Naive thymus-derived CD4-positive, alpha-beta T cell (primary cell): ENCODE measurements at regions not wholly inside any gene's neighbourhood (a gene's known extent, or its start where the extent isn't known, plus 50 kb on each side); places are given as distances from the start of the nearest gene placed in this dataset.

Experiments
- ATAC-seq: fragments of 150-1000 bp; cut with Tn5 transposase; 2 replicates; pipeline ENCODE4 v1.10.0; 2021; ENCODE audit warnings: mild to moderate bottlenecking, moderate library complexity
- CTCF ChIA-PET: fragments of 350-600 bp; sonication (Branson Sonifier 250); formaldehyde crosslinking; loops from one replicate; lab custom pipeline; 2021; ENCODE audit warnings: antibody characterized with exemption; lab: Charles Lee
- POLR2A ChIA-PET: fragments of 350-600 bp; sonication (Branson Sonifier 250); formaldehyde crosslinking; loops from one replicate; lab custom pipeline; 2021; ENCODE audit warnings: antibody characterized with exemption, inconsistent platforms; lab: Charles Lee
- DNase-seq, 9 donors: peaks; one replicate each; pipeline versions ENCODE4 v3.0.0 to v3.0.0-alpha.2; 2020 to 2022; ENCODE audit warnings: mixed read lengths in 1 of 9
- H3K27ac ChIP-seq: one replicate; pipeline ENCODE4 v1.7.0; 2013; ENCODE audit warnings: mild to moderate bottlenecking, low read depth, low read length, moderate library complexity
- H3K27me3 ChIP-seq, 2 donors: one replicate each; pipeline ENCODE4 v1.7.0; 2013; ENCODE audit warnings: low read length in 2 of 2, mild to moderate bottlenecking in 2 of 2, moderate library complexity in 2 of 2; ENCODE audit not compliant: control insufficient read depth in 2 of 2, insufficient read depth in 2 of 2
- H3K36me3 ChIP-seq, 3 experiments: 1 replicate in 2 of 3; 2 replicates in 1 of 3; pipeline ENCODE4 v1.7.0; 2013; ENCODE audit warnings: low read length in 3 of 3, mild to moderate bottlenecking in 3 of 3, moderate library complexity in 1 of 3; ENCODE audit not compliant: insufficient read depth in 3 of 3, control insufficient read depth in 2 of 3
- H3K4me1 ChIP-seq, 2 donors: one replicate each; pipeline ENCODE4 v1.7.0; 2013; ENCODE audit warnings: low read length in 2 of 2, mild to moderate bottlenecking in 2 of 2, moderate library complexity in 1 of 2; ENCODE audit not compliant: control insufficient read depth in 2 of 2, insufficient read depth in 2 of 2
- H3K4me3 ChIP-seq: 2 replicates; pipeline ENCODE4 v1.7.0; 2013; ENCODE audit warnings: mild to moderate bottlenecking, low read length
- H3K9me3 ChIP-seq, 3 experiments: 1 replicate in 2 of 3; 2 replicates in 1 of 3; pipeline ENCODE4 v1.7.0; 2013; ENCODE audit warnings: low read length in 3 of 3; ENCODE audit not compliant: control insufficient read depth in 2 of 3
- H3K27ac Mint-ChIP-seq, 9 donors: one replicate each; pipeline ENCODE4 v1.8.0; 2020 to 2022; ENCODE audit warnings: mixed read lengths in 9 of 9, mild to moderate bottlenecking in 8 of 9, moderate library complexity in 5 of 9, inconsistent platforms in 2 of 9
- H3K27me3 Mint-ChIP-seq, 5 donors: one replicate each; pipeline ENCODE4 v1.8.0; 2021 to 2022; ENCODE audit warnings: mixed read lengths in 5 of 5, mild to moderate bottlenecking in 1 of 5
- H3K36me3 Mint-ChIP-seq, 5 donors: one replicate each; pipeline ENCODE4 v1.8.0; 2020 to 2022; ENCODE audit warnings: mixed read lengths in 5 of 5, mild to moderate bottlenecking in 3 of 5, inconsistent platforms in 1 of 5
- H3K4me1 Mint-ChIP-seq, 7 donors: one replicate each; pipeline ENCODE4 v1.8.0; 2020 to 2022; ENCODE audit warnings: mixed read lengths in 7 of 7, mild to moderate bottlenecking in 3 of 7, inconsistent platforms in 1 of 7
- H3K4me3 Mint-ChIP-seq, 10 donors: one replicate each; pipeline ENCODE4 v1.8.0; 2020 to 2022; ENCODE audit warnings: mild to moderate bottlenecking in 10 of 10, mixed read lengths in 10 of 10, moderate library complexity in 6 of 10, inconsistent platforms in 2 of 10
- H3K9me3 Mint-ChIP-seq, 11 donors: one replicate each; pipeline ENCODE4 v1.8.0; 2020 to 2022; ENCODE audit warnings: mixed read lengths in 11 of 11, mild to moderate bottlenecking in 4 of 11, inconsistent platforms in 1 of 11, moderate library complexity in 1 of 11
- intact Hi-C, 2 donors: fragments of 100-400 bp; cut with micrococcal nuclease; formaldehyde crosslinking; loops; one replicate each; pipeline ENCODE4 v1.15.1; 2023

DNA sequence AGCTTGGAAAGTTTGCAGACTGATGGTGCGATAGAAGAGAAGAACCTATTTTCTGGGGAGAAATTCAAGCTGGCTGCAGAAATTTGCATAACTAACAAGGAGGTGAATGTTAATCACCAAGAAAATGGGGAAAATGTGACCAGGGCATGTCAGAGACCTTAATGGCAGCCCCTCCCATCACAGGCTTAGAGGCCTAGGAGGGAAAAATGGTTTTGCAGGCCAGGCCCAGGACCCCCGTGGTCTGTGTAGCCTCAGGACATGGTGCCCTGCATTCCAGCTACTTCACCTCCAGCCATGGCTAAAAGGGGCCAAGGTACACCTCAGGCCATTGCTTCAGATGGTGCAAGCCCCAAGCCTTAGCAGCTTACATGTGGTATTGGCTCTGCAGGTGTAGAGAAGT lies 207.1 kb upstream of the CXorf66 start:
- no peaks in the 10 kb centered on the region for H3K9me3 ChIP-seq
- H3K9me3 Mint-ChIP-seq = peaks cover 0 to 6% (median 0%) of the 10 kb centered on the region in 11 donors
- no peak overlapping the region for H3K27ac ChIP-seq
- H3K27ac Mint-ChIP-seq = no peak overlapping the region
- H3K4me1 Mint-ChIP-seq = no peaks in the 10 kb centered on the region
- no peak overlapping the region for H3K4me3 ChIP-seq
- ChIA-PET CTCF (no interaction called here), POLR2A (no interaction called here)
- DNase-seq = no peak
- H3K4me3 Mint-ChIP-seq = no peak overlapping the region
- H3K36me3 ChIP-seq = no peaks in the 10 kb centered on the region
- H3K27me3 Mint-ChIP-seq = peaks cover 0 to 4% (median 0%) of the 10 kb centered on the region in 5 donors
- ATAC-seq = no peak
- H3K4me1 ChIP-seq = no peaks in the 10 kb centered on the region
- intact Hi-C loops = no loop called here
- no peaks in the 10 kb centered on the region for H3K36me3 Mint-ChIP-seq
- no peaks in the 10 kb centered on the region for H3K27me3 ChIP-seq

DNA sequence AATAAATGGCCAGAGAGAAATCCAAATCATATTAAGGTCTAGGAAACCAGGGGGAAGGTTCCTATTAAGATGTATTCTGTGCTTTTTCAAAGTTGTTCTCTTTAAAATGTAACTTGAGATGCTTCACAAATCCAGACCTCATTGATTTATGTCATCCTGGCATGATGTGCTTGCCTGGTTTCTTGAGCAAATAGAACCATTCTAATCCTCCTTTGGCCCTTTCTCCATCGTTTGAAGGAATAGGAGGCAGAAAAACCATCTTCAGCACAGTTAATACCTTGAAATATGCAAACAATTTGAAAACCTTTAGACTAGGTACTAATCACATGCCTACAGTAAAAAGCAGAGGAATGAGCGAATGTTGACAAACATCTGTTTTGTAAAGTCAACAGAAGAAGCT lies 202.2 kb upstream of the CXorf66 start:
- no peaks in the 10 kb centered on the region for H3K4me1 ChIP-seq
- no peaks in the 10 kb centered on the region for H3K9me3 ChIP-seq
- Mint-ChIP-seq H3K4me3 (no peak overlapping the region), H3K27me3 (peaks cover 0 to 3% (median 0%) of the 10 kb centered on the region in 5 donors), H3K36me3 (no peaks in the 10 kb centered on the region), H3K4me1 (no peaks in the 10 kb centered on the region), H3K27ac (no peak overlapping the region), H3K9me3 (peaks cover 0 to 6% (median 0%) of the 10 kb centered on the region in 11 donors)
- POLR2A ChIA-PET = no interaction called here
- intact Hi-C loops = no loop called here
- CTCF ChIA-PET = no interaction called here
- H3K27ac ChIP-seq = no peak overlapping the region
- DNase-seq (no peak), ATAC-seq (no peak)
- no peaks in the 10 kb centered on the region for H3K36me3 ChIP-seq
- H3K4me3 ChIP-seq = no peak overlapping the region
- no peaks in the 10 kb centered on the region for H3K27me3 ChIP-seq

DNA sequence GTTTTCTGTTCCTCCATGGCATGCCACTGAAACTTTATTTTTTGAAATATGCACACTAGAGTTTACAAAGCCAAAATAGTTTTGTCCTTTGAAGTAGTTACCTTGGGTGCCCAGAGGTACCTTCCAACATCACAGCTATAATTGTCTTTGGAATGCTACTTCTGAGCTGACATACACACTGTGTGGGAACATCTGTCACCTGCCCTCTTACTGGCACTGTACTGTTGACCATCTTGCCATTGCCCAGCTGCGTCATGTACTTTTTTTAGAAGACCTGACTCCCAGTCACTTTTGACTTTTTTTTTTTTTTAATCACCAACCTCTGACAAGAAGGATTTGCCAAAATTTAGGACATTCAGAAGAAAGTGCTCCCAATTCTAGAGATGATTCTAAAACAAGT lies 200.5 kb upstream of the CXorf66 start:
- H3K4me3 Mint-ChIP-seq = no peak overlapping the region
- Histone ChIP-seq H3K36me3 (no peaks in the 10 kb centered on the region), H3K4me1 (no peaks in the 10 kb centered on the region), H3K27me3 (no peaks in the 10 kb centered on the region), H3K9me3 (no peaks in the 10 kb centered on the region), H3K4me3 (no peak overlapping the region), H3K27ac (no peak overlapping the region)
- ChIA-PET CTCF (no interaction called here), POLR2A (no interaction called here)
- ATAC-seq = no peak
- H3K27me3 Mint-ChIP-seq = peaks cover 0 to 3% (median 0%) of the 10 kb centered on the region in 5 donors
- peaks cover 0 to 2% (median 0%) of the 10 kb centered on the region in 11 donors for H3K9me3 Mint-ChIP-seq
- H3K36me3 Mint-ChIP-seq = no peaks in the 10 kb centered on the region
- H3K27ac Mint-ChIP-seq = no peak overlapping the region
- H3K4me1 Mint-ChIP-seq = no peaks in the 10 kb centered on the region
- DNase-seq = no peak
- intact Hi-C loops = no loop called here

DNA sequence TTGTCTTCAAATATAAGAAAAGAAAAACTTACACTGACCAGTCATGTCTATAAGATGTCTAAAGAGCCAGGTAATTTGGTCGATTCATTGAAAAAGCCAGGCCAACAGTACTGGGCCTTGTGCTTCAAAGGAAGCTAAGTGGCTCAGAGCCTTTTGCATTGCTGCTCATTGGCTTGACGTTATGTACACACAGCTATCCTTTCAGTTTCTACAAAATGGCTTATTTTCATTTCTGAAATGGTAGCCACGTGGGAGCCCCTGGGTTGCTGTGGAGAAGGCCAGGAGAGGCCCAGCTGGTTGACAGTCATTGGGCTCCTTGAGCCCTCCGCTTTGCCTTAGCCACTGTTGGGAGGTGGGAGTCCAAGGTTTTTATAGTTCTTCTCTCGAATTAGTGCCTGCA lies 199.1 kb upstream of the CXorf66 start:
- Mint-ChIP-seq H3K27ac (no peak overlapping the region), H3K27me3 (peaks cover 0 to 3% (median 0%) of the 10 kb centered on the region in 5 donors), H3K4me3 (no peak overlapping the region), H3K9me3 (peaks cover 0 to 2% (median 0%) of the 10 kb centered on the region in 11 donors), H3K36me3 (no peaks in the 10 kb centered on the region), H3K4me1 (no peaks in the 10 kb centered on the region)
- Histone ChIP-seq H3K9me3 (no peaks in the 10 kb centered on the region), H3K27me3 (no peaks in the 10 kb centered on the region), H3K4me3 (no peak overlapping the region), H3K36me3 (no peaks in the 10 kb centered on the region), H3K27ac (no peak overlapping the region), H3K4me1 (no peaks in the 10 kb centered on the region)
- CTCF ChIA-PET = no interaction called here
- intact Hi-C loops = no loop called here
- ATAC-seq (no peak), DNase-seq (no peak)
- POLR2A ChIA-PET = no interaction called here

DNA sequence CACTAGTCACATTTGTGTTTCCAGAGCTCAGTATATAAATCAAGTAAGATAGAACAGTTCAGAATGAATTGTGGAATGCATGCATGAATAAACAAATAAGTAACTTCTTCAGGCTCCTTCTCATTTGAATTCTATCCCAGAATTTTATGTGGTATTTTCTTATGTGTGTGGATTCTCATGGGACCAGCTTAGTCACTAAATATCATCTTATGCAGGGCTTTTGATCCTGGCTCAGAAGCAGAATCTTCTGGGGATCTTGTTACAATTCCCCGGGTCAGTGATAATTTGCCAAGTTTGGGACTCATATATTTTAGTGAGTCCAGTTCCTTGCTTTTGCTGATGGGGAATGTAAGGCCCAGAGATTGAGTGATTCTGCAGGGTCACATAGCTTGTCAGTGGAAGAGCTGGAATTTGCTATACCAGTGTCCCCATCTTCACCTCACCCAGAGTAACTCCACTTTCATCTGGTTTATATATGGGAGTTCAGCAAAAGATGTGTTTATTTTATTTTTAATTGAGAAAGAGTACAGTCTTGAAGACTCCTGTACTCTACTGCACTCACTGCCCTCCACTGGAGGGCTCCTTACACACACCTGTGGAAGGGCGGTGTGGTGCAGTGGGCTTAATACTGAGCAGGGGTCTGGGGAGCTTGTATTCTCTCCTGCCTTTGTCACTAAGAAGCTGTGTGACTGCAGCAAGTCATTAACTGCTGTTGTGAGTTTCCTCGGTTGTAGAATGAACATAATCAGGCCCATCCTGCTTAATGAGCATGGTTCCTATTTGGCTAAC lies 198.2 kb upstream of the CXorf66 start:
- no peaks in the 10 kb centered on the region for H3K4me1 ChIP-seq
- H3K9me3 ChIP-seq = no peaks in the 10 kb centered on the region
- H3K27ac ChIP-seq = no peak overlapping the region
- Mint-ChIP-seq H3K9me3 (peaks cover 0 to 2% (median 0%) of the 10 kb centered on the region in 11 donors), H3K36me3 (no peaks in the 10 kb centered on the region), H3K27ac (no peak overlapping the region), H3K4me3 (no peak overlapping the region), H3K4me1 (no peaks in the 10 kb centered on the region), H3K27me3 (no peaks in the 10 kb centered on the region)
- ATAC-seq = no peak
- ChIA-PET CTCF (no interaction called here), POLR2A (no interaction called here)
- H3K27me3 ChIP-seq = no peaks in the 10 kb centered on the region
- no peak for DNase-seq
- H3K4me3 ChIP-seq = no peak overlapping the region
- intact Hi-C loops = no loop called here
- no peaks in the 10 kb centered on the region for H3K36me3 ChIP-seq

DNA sequence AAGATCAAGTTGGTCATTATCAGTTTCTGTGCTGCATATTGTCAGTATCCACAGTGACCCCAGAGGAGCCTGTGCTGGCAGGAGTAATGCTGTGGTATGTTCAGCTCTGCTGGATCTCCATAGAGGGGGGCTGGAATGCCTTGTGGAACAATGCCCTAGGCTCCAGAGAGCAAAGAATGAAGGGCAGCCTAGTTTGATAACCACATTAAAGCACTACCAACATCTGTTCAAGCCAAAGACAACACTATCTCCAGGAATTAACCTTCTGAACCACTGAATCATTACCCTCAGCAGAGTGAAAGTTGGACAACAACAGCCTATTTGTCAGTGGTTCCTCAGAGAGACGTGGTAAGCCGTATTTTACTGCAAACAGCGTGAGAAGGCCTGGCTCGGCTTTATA lies 192.3 kb upstream of the CXorf66 start:
- Mint-ChIP-seq H3K27ac (no peak overlapping the region), H3K9me3 (peaks cover 0 to 9% (median 0%) of the 10 kb centered on the region in 11 donors), H3K4me1 (no peaks in the 10 kb centered on the region), H3K4me3 (no peak overlapping the region), H3K36me3 (no peaks in the 10 kb centered on the region), H3K27me3 (no peaks in the 10 kb centered on the region)
- H3K4me3 ChIP-seq = no peak overlapping the region
- ChIA-PET CTCF (no interaction called here), POLR2A (no interaction called here)
- H3K36me3 ChIP-seq = no peaks in the 10 kb centered on the region
- no peaks in the 10 kb centered on the region for H3K27me3 ChIP-seq
- DNase-seq = no peak
- intact Hi-C loops = no loop called here
- H3K27ac ChIP-seq = no peak overlapping the region
- no peaks in the 10 kb centered on the region for H3K4me1 ChIP-seq
- ATAC-seq = no peak
- H3K9me3 ChIP-seq = no peaks in the 10 kb centered on the region

DNA sequence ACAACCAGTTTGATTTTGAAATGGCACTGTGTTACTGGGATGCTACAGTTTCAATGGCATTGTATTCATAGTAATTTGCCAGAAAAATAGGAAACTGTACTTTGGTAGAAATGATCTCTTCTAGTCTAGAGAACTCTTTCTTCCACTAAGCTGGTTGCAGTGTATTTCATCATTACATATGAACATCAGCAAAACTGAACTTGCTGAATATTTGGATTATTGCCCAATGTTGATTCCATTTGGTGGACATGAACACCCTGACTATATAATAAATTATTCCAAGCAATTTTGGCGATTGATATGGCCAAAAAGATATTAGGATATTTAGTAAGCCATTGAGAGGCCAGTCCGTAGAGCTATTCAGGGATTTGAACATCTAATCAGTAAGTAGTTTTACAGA lies 191.8 kb upstream of the CXorf66 start:
- no peaks in the 10 kb centered on the region for H3K27me3 Mint-ChIP-seq
- Histone ChIP-seq H3K4me1 (no peaks in the 10 kb centered on the region), H3K9me3 (no peaks in the 10 kb centered on the region), H3K27ac (no peak overlapping the region), H3K4me3 (no peak overlapping the region), H3K27me3 (no peaks in the 10 kb centered on the region), H3K36me3 (no peaks in the 10 kb centered on the region)
- intact Hi-C loops = no loop called here
- ChIA-PET CTCF (no interaction called here), POLR2A (no interaction called here)
- DNase-seq (no peak), ATAC-seq (no peak)
- peaks cover 0 to 9% (median 0%) of the 10 kb centered on the region in 11 donors for H3K9me3 Mint-ChIP-seq
- H3K4me1 Mint-ChIP-seq = no peaks in the 10 kb centered on the region
- no peak overlapping the region for H3K4me3 Mint-ChIP-seq
- no peak overlapping the region for H3K27ac Mint-ChIP-seq
- no peaks in the 10 kb centered on the region for H3K36me3 Mint-ChIP-seq
